Gastroesophageal sphincter (tissue), 4 donors: ENCODE measurements at regions not wholly inside any gene's neighbourhood (a gene's known extent, or its start where the extent isn't known, plus 50 kb on each side); places are given as distances from the start of the nearest gene placed in this dataset.

Source experiments
- ATAC-seq: fragments of 150-250 bp; one replicate; pipeline ENCODE4 v1.9.1; 2016; ENCODE audit warnings: mild to moderate bottlenecking, moderate library complexity
- H3K27ac ChIP-seq, 4 donors: fragments of 200-600 bp; sonication (generic) in 3 of 4; 1 replicate in 3 of 4; 2 replicates in 1 of 4; pipeline ENCODE4 v1.5.1; 2016 to 2019
- H3K27me3 ChIP-seq: fragments of 200-600 bp; sonication (generic); one replicate; pipeline ENCODE4 v1.5.1; 2019
- H3K36me3 ChIP-seq, 2 donors: fragments of 200-600 bp; sonication (generic); one replicate each; pipeline ENCODE4 v1.5.1; 2019; ENCODE audit warnings: control low read depth in 1 of 2
- H3K4me1 ChIP-seq, 3 donors: fragments of 200-600 bp; sonication (generic); 1 replicate in 2 of 3; 2 replicates in 1 of 3; pipeline ENCODE4 v1.5.1; 2016 to 2019; ENCODE audit warnings: control low read depth in 2 of 3
- H3K4me3 ChIP-seq, 2 donors: fragments of 200-600 bp; sonication (generic); one replicate each; pipeline ENCODE4 v1.5.1; 2019; ENCODE audit warnings: mild to moderate bottlenecking in 1 of 2, moderate library complexity in 1 of 2
- H3K9me3 ChIP-seq, 3 donors: fragments of 200-600 bp; sonication (generic); one replicate each; pipeline ENCODE4 v1.5.1; 2017 to 2019; ENCODE audit warnings: control low read depth in 2 of 3
- EP300 ChIP-seq: sonication (generic); formaldehyde crosslinking; IDR thresholded peaks from one replicate; pipeline ENCODE4 v1.6.1; 2017; ENCODE audit warnings: antibody characterized with exemption, mild to moderate bottlenecking
- POLR2A ChIP-seq, 2 donors: fragments of 450-650 bp; IDR thresholded peaks; one replicate each; pipeline ENCODE4 v1.6.1; 2017; ENCODE audit warnings: antibody characterized with exemption in 2 of 2, mild to moderate bottlenecking in 2 of 2, moderate library complexity in 1 of 2
- POLR2AphosphoS5 ChIP-seq: sonication (generic); formaldehyde crosslinking; IDR thresholded peaks from one replicate; pipeline ENCODE4 v1.6.1; 2017; ENCODE audit warnings: antibody characterized with exemption
- WGBS, 2 donors: methylation state at CpG; one replicate each; pipeline ENCODE4 v1.1.5; 2018; ENCODE audit warnings: low coverage in 1 of 2; 5-methylcytosine and 5-hydroxymethylcytosine counted together
- TF ChIP-seq, protein P1 (sequence below), 4 experiments: fragments of 200-600 bp in 2 of 4; fragments of 450-650 bp in 2 of 4; sonication (generic) in 1 of 4; IDR thresholded peaks; one replicate each; pipeline ENCODE4 v1.5.1; 2017 to 2019; ENCODE audit warnings: antibody characterized with exemption in 4 of 4, mild to moderate bottlenecking in 2 of 4, moderate library complexity in 2 of 4

DNA sequence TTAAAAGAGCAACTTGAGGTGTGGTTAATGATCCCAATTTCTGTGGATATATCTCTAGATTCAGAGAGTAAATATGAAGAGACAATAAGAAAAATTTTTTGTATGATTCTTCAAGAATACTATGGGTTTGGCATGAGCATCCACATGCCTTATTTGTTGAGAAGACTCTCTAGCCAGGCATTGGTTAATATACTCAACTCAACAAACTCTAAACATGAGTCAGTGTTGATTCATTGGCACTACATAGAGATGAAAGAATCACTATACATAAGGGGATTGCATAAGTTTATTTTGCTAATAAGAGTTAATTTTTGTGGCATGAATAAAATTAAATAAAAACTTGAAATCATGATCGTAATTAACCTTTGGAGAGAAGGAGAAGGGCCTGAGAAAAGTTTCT lies 930.2 kb upstream of the LRRTM1 start:
- Histone ChIP-seq H3K27ac (no peak overlapping the region), H3K4me3 (no peak overlapping the region), H3K9me3 (no peaks in the 10 kb centered on the region), H3K36me3 (no peaks in the 10 kb centered on the region), H3K27me3 (no peaks in the 10 kb centered on the region), H3K4me1 (no peaks in the 10 kb centered on the region)
- 80 to 83% methylated on average over 1 of the region's 1 CpG for WGBS, 2 donors
- ATAC-seq, result no peak
- TF ChIP-seq, protein P1, sequence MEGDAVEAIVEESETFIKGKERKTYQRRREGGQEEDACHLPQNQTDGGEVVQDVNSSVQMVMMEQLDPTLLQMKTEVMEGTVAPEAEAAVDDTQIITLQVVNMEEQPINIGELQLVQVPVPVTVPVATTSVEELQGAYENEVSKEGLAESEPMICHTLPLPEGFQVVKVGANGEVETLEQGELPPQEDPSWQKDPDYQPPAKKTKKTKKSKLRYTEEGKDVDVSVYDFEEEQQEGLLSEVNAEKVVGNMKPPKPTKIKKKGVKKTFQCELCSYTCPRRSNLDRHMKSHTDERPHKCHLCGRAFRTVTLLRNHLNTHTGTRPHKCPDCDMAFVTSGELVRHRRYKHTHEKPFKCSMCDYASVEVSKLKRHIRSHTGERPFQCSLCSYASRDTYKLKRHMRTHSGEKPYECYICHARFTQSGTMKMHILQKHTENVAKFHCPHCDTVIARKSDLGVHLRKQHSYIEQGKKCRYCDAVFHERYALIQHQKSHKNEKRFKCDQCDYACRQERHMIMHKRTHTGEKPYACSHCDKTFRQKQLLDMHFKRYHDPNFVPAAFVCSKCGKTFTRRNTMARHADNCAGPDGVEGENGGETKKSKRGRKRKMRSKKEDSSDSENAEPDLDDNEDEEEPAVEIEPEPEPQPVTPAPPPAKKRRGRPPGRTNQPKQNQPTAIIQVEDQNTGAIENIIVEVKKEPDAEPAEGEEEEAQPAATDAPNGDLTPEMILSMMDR (IDR thresholded peaks at IDR 0.05), result no peak
- TF ChIP-seq EP300 (no peak), POLR2A (IDR thresholded peaks at IDR 0.05) (no peak), POLR2AphosphoS5 (no peak)

DNA sequence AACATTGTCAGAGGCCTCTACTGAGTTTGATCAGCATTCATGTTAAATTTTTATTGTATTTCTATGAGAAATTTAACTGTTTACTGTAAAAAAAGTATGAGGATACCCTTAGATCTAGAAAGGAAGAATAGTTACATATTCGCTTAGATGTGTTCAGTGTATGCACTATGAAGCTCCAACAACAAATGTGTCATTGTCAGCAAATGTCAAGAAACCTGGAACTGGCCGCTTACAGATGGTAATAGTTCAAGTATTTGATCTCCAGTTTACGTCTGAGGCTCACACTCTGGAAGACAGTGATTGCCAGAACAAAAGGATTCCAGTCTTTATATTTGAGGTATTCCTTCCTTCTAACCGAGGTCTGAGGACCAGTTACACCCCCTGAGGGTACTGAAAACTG lies 921.2 kb upstream of the LRRTM1 start:
- Histone ChIP-seq H3K27me3 (no peaks in the 10 kb centered on the region), H3K4me1 (no peaks in the 10 kb centered on the region), H3K36me3 (no peaks in the 10 kb centered on the region), H3K4me3 (no peak overlapping the region), H3K27ac (no peak overlapping the region), H3K9me3 (no peaks in the 10 kb centered on the region)
- ATAC-seq, result no peak
- 50 to 65% methylated on average over 4 of the region's 4 CpGs for WGBS, 2 donors
- TF ChIP-seq, protein P1 (IDR thresholded peaks at IDR 0.05), result no peak
- no peak for TF ChIP-seq POLR2A (IDR thresholded peaks at IDR 0.05)
- TF ChIP-seq EP300, result no peak
- no peak for TF ChIP-seq POLR2AphosphoS5

GRCh38 chr2:81213598-81213997 lies 909.0 kb upstream of the LRRTM1 start:
- Histone ChIP-seq H3K27ac (no peak overlapping the region), H3K36me3 (no peaks in the 10 kb centered on the region), H3K27me3 (no peaks in the 10 kb centered on the region), H3K4me1 (no peaks in the 10 kb centered on the region), H3K4me3 (no peak overlapping the region), H3K9me3 (no peaks in the 10 kb centered on the region)
- TF ChIP-seq POLR2AphosphoS5, result no peak
- no peak for TF ChIP-seq POLR2A (IDR thresholded peaks at IDR 0.05)
- TF ChIP-seq, protein P1 (IDR thresholded peaks at IDR 0.05), result no peak
- TF ChIP-seq EP300, result no peak
- ATAC-seq, result no peak
- 63 to 69% methylated on average over 2 of the region's 2 CpGs for WGBS, 2 donors

DNA sequence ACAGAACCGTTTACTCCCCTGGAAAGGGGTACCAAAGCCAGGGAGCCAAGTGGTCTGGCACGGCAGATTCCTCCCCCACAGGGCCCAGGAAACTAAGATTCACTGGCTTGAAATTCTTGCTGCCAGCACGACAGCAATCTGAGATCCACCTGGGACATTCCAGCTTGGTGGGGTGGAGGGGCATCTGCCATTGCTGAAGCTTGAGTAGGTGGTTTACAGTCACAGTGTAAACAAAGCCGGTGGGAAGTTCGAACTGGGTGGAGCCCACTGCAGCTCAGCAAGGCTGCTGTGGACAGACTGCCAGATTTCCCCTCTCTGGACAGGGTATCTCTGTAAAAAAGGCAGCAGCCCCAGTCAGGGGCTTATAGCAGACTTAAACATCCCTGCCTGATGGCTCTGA lies 901.7 kb upstream of the LRRTM1 start:
- Histone ChIP-seq H3K4me3 (no peak overlapping the region), H3K27me3 (no peaks in the 10 kb centered on the region), H3K9me3 (no peaks in the 10 kb centered on the region), H3K27ac (no peak overlapping the region), H3K4me1 (no peaks in the 10 kb centered on the region), H3K36me3 (no peaks in the 10 kb centered on the region)
- WGBS, 2 donors, result 65% methylated on average over 2 of the region's 5 CpGs; no CpG with 5 or more reads in 1 of the 2 donors
- TF ChIP-seq POLR2AphosphoS5, result no peak
- TF ChIP-seq EP300, result no peak
- no peak for TF ChIP-seq POLR2A (IDR thresholded peaks at IDR 0.05)
- TF ChIP-seq, protein P1 (IDR thresholded peaks at IDR 0.05), result no peak
- ATAC-seq, result no peak

DNA sequence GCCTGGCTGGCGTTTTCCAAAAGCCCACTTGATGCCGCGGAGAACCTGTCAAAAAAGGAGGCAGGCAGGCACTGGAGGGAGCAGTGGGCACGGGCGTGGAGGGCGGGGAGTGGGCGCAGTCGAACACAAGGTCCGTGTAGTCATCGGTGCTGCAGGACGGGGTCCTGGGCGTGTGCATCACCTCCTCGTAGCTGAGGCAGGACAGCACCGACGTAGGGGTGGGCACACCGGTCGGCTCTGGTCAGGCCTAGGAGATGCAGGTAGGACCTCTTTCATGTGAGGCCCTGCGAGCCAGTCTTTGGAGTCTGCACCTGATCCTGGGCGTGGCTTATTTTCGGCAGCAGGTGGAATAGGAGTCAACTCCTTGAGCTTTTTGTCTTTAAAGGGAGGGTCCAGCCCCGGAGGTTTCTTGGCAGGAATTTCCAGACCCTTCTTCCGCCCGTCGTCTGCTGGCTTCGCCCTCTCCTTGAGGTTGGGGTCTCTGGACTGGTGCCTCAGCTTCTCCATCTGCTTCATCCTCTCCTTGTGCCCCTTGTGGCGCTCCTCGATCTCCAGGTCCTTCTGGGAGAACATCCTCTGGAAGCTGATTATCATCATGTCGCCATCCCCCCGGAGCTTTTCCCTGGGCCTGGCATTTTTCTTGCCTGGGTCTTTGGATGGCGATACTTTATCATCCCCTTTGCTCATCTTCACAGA lies 892.5 kb upstream of the LRRTM1 start:
- ATAC-seq, result no peak
- no peak for TF ChIP-seq EP300
- TF ChIP-seq, protein P1 (IDR thresholded peaks at IDR 0.05), result no peak
- no peak for TF ChIP-seq POLR2AphosphoS5
- no peak for TF ChIP-seq POLR2A (IDR thresholded peaks at IDR 0.05)
- no peak overlapping the region for H3K4me3 ChIP-seq
- H3K9me3 ChIP-seq, result peaks cover 0 to 25% (median 0%) of the 10 kb centered on the region in 3 donors
- no peaks in the 10 kb centered on the region for H3K36me3 ChIP-seq
- no peaks in the 10 kb centered on the region for H3K27me3 ChIP-seq
- no peaks in the 10 kb centered on the region for H3K4me1 ChIP-seq
- WGBS, 2 donors, result 90 to 96% methylated on average over 4 to 20 of the region's 30 CpGs
- H3K27ac ChIP-seq, result no peak overlapping the region
